Activated CD4-positive, alpha-beta T cell treated with anti-CD3 and anti-CD28 coated beads, Interleukin-2, amount 50 U/mL, for 4 hours (primary cell): ENCODE measurements at regions not wholly inside any gene's neighbourhood (a gene's known extent, or its start where the extent isn't known, plus 50 kb on each side); places are given as distances from the start of the nearest gene placed in this dataset.
A peak's percentile ranks its signal among the peaks of the same experiment; 100 is the strongest.
"Not testable (repeated sequence)": the region's sequence is repeated elsewhere in the genome, so short reads cannot be mapped to it uniquely, and the experiment has no call there.

Experiments used
- DNase-seq, 2 experiments: peaks; one replicate each; pipeline ENCODE4 v3.0.0-alpha.2; 2020

DNA sequence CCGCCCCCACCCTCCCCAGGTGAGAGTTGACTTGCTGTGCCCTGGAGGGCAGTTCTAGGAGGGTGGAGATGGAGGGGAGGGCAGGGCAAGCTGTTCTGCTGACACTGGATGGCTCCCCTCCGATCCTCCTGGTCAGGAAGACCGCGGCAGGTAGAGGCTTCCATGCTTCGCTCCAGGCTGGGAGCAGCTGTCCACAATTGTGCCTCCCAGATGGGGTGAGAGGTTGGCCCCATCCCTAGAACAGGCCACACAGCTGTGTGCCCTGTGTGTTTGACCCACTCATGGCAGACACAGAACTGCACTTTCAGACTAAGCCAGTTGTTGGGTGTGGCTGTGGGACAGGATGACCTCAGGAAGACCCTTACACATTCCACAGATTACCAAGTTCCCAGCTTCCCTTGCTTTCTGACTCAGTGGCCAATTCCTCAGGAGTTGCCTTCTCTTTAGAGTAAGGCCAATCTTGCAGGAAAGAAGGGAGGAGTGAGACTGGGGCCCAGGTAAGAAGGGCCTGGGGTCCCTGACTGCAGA, 72.1 kb upstream of the HSPA9 start:
- no peak for DNase-seq

GRCh38 chr5:138646671-138647070, 71.5 kb upstream of the HSPA9 start:
- DNase-seq, result no peak

DNA sequence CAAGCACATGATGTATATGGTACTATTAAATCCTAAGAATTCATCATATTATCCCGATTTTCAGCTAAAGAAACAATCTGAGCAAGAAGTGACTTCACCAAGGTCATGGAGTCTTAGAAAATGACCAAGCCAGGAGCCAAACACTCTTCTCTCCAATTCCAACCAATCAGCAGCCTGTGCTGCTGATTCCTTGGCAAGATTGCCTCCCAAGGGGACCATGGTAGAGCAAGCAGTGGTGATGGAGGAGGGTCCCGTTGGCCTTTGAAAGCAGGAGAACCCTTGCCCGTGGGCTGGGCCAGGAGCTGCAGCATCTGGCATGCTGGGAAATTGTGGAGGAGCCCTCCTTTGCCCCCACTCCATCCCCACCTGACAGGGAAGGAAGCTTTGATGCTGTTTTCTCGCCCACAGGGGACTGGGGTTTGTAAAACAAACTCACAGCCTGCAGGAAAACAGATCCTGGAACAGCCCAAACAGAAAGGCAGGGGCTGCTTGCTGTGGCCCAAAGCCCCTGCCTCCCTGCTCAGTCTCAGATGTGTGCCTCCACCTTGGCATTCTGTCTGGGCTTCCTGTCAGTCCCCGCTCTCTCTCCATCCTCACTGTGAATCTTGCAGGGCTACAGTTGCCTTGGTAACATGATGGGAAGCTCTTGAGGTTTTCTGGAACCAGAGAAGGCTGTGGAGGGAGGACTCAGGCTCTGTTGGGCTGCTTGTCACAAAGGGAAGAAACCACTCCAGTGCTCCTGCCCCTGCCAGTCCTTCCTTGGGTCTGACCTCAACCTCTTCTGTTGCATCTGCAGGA, 70.8 kb upstream of the HSPA9 start:
- DNase-seq, result no peak

- no peak for DNase-seq
Measured at GRCh38 chr5:138643040-138643791, 68.0 kb upstream of the HSPA9 start.

- peak; percentile 71 to 72 for DNase-seq
Measured at GRCh38 chr5:138641547-138642298, 66.5 kb upstream of the HSPA9 start.

- DNase-seq, result no peak
Measured at GRCh38 chr5:138640646-138641254, 65.5 kb upstream of the HSPA9 start.

GRCh38 chr5:138640138-138640537, 64.9 kb upstream of the HSPA9 start:
- DNase-seq, result no peak

- no peak for DNase-seq
Measured at GRCh38 chr5:138639326-138639725, 64.1 kb upstream of the HSPA9 start.

GRCh38 chr5:138637256-138637655, 62.1 kb upstream of the HSPA9 start:
- no peak for DNase-seq

- DNase-seq, result no peak
Measured at GRCh38 chr5:138636398-138636944, 61.3 kb upstream of the HSPA9 start.

DNA sequence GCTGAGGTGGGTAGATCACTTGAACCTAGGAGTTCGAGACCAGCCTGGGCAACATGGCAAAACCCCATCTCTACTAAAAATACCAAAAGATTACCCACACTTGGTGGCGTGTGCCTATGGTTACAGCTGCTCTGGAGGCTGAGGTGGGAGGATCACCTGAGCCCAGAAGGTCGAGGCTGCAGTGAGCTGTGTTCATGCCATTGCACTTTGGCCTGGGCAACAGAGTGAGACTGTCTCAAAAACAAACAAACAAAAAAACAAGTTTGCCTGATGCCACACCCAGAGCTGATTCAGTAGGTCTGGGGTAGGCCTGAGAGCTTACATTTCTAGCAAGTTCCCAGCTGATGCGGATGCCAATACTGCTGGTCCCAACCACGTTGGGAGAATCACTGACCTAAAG, 60.5 kb upstream of the HSPA9 start:
- DNase-seq, result no peak

- no peak for DNase-seq
Measured at GRCh38 chr5:138635265-138635664, 60.1 kb upstream of the HSPA9 start.

DNA sequence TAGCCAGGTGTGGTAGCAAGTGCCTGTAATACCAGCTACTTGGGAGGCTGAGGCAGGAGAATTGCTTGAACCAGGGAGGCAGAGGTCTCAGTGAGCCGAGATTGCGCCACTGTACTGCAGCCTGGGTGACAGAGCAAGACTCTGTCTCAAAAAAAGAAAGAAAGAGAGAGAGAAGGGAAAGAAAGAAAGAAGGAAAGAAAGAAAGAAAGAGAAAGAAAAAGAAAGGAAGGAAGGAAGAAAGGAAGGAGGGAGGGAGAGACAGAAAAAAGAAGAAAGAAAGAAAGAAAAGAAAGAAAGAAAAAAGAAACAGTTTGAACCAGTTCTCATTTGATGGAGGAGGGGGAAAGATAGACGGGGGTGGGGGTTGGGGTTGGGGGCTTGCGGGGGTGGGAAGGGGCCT, 59.6 kb upstream of the HSPA9 start:
- DNase-seq, result not testable (repeated sequence)

GRCh38 chr5:138632900-138633489, 57.8 kb upstream of the HSPA9 start:
- DNase-seq, result no peak

DNA sequence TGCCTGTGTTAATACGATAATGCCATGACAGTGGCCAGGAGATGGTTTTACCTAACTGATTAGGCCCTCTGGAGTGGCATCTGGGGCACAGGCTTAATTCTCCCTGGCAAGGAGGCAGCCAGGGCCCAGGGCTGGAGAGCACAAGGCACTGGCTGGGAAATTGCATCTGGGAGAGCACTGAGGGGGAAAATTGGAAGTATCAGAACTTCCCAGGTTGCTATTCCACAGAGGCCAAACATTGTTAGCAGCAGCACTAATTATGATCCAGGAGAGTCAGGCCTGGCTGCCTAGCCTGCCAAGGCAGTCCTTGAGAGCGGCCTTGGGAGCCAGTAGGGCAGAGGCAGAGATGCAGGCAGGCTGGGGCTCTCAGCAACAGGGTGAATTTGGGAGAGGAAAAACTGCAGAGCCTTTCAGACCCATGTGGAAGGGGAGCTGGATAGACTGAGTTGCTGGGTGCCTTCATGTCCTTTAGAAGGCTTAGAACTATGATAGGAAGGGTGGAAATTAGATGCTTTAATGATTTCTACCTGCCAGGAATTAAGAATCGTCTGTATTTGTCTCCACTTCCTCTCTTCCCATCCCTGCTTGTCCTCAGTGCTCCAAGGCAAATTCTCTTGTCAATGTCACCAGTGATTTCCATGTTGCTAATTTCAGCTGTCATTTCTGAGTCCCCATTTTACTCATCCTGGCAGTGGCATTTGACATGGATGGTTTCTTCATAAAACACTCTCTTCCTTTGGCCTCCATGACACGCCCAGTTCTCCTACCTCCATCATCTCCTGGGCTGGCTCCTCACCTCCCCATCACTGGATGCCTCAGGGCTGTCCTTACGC, 56.1 kb upstream of the HSPA9 start:
- DNase-seq, result no peak

GRCh38 chr5:138629392-138629791, 54.2 kb upstream of the HSPA9 start:
- DNase-seq, result no peak

GRCh38 chr5:138626333-138626944, 51.2 kb upstream of the HSPA9 start:
- DNase-seq, result no peak

GRCh38 chr5:138625134-138625533, 49.9 kb upstream of the HSPA9 start:
- DNase-seq, result no peak
